Breast epithelium (tissue), 3 donors: ENCODE measurements at regions not wholly inside any gene's neighbourhood (a gene's known extent, or its start where the extent isn't known, plus 50 kb on each side); places are given as distances from the start of the nearest gene placed in this dataset.

ENCODE experiments used
- POLR2A ChIP-seq: fragments of 450-650 bp; IDR thresholded peaks from one replicate; pipeline ENCODE4 v1.6.1; 2016; ENCODE audit warnings: antibody characterized with exemption, mild to moderate bottlenecking, moderate library complexity
- POLR2AphosphoS5 ChIP-seq, 3 donors: sonication (generic); formaldehyde crosslinking; IDR thresholded peaks; one replicate each; pipeline ENCODE4 v1.6.1; 2017; ENCODE audit warnings: antibody characterized with exemption in 3 of 3
- TF ChIP-seq, protein P1 (sequence below), 3 donors: fragments of 450-650 bp; IDR thresholded peaks; one replicate each; pipeline ENCODE4 v1.5.1; 2016 to 2017; ENCODE audit warnings: antibody characterized with exemption in 3 of 3, mild to moderate bottlenecking in 3 of 3, moderate library complexity in 3 of 3

DNA sequence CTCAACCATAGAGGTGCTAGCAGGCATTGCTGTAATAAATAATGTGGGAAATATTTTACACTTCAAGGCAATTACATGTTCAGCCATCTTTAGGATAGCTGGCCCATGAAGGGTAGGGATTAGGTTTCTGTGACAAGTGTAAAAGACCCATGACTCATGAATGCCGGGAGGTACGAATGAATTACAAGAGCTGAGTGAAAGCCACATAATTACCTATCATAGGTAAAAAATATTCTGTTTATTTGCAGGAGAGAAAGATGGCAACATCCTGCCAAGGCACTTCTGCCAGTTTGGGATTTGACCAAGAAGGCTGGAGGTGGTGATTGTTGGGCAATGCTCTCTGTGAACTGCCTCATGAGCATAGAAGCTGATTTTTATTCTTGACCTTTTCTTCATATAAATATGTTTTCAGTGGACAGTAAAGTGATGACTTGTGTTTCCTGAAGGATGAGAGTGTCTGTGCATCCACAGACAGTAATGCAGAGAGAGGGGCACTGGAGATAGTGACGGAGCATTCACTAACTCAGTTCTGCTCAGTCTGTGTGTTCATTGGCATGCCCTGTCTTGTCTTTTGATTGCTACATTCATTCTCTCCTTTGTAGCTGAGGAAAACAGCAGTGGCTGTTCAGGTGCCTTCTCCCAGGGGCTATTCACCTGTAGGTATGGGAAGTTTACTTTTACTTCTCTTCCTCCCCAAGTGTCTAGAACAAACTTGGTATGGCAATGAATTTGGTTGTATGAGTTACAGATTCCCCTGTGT is 481.1 kb downstream of the TFAP2B start:
- peak in 1 of 3 donors; percentile 9 for TF ChIP-seq POLR2AphosphoS5 (IDR thresholded peaks at IDR 0.05)
- TF ChIP-seq, protein P1, sequence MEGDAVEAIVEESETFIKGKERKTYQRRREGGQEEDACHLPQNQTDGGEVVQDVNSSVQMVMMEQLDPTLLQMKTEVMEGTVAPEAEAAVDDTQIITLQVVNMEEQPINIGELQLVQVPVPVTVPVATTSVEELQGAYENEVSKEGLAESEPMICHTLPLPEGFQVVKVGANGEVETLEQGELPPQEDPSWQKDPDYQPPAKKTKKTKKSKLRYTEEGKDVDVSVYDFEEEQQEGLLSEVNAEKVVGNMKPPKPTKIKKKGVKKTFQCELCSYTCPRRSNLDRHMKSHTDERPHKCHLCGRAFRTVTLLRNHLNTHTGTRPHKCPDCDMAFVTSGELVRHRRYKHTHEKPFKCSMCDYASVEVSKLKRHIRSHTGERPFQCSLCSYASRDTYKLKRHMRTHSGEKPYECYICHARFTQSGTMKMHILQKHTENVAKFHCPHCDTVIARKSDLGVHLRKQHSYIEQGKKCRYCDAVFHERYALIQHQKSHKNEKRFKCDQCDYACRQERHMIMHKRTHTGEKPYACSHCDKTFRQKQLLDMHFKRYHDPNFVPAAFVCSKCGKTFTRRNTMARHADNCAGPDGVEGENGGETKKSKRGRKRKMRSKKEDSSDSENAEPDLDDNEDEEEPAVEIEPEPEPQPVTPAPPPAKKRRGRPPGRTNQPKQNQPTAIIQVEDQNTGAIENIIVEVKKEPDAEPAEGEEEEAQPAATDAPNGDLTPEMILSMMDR (IDR thresholded peaks at IDR 0.05): no peak
- no peak for TF ChIP-seq POLR2A
